Smooth muscle cell (in vitro differentiated cells): ENCODE measurements at regions not wholly inside any gene's neighbourhood (a gene's known extent, or its start where the extent isn't known, plus 50 kb on each side); places are given as distances from the start of the nearest gene placed in this dataset.

Experiments
- DNase-seq: peaks from one replicate; lab custom pipeline; 2025; ENCODE audit not compliant: unreplicated experiment; lab: John Stamatoyannopoulos, UW
- H2AFZ ChIP-seq: fragments of 200-600 bp; sonication (generic); 2 replicates; pipeline ENCODE4 v1.6.0; 2016; ENCODE audit warnings: antibody characterized with exemption, low read depth, mild to moderate bottlenecking
- H3F3A ChIP-seq: fragments of 200-600 bp; sonication (generic); 2 replicates; pipeline ENCODE4 v1.6.0; 2017; ENCODE audit warnings: antibody characterized with exemption, low read depth
- H3K27ac ChIP-seq: fragments of 200-600 bp; sonication (generic); 2 replicates; pipeline ENCODE4 v1.5.1; 2016; ENCODE audit warnings: low read depth, mild to moderate bottlenecking
- H3K27me3 ChIP-seq: fragments of 200-600 bp; sonication (generic); 2 replicates; pipeline ENCODE4 v1.6.1; 2016; ENCODE audit warnings: low read depth, mild to moderate bottlenecking
- H3K36me3 ChIP-seq: fragments of 200-600 bp; sonication (generic); 2 replicates; pipeline ENCODE4 v1.5.1; 2016; ENCODE audit warnings: low read depth
- H3K4me1 ChIP-seq: fragments of 200-600 bp; sonication (generic); 2 replicates; pipeline ENCODE4 v1.5.1; 2016; ENCODE audit warnings: low read depth
- H3K4me2 ChIP-seq: fragments of 200-600 bp; sonication (generic); 2 replicates; pipeline ENCODE4 v1.6.0; 2016; ENCODE audit warnings: mild to moderate bottlenecking
- H3K4me3 ChIP-seq: fragments of 200-600 bp; sonication (generic); 2 replicates; pipeline ENCODE4 v1.5.1; 2016; ENCODE audit warnings: mild to moderate bottlenecking
- H3K79me2 ChIP-seq: fragments of 200-600 bp; sonication (generic); 2 replicates; pipeline ENCODE4 v1.6.0; 2016; ENCODE audit warnings: low read depth, mild to moderate bottlenecking
- H3K9ac ChIP-seq: fragments of 200-600 bp; sonication (generic); 2 replicates; pipeline ENCODE4 v1.6.0; 2016; ENCODE audit warnings: low read depth
- H3K9me3 ChIP-seq: fragments of 200-600 bp; sonication (generic); replicated peaks from 2 replicates; pipeline ENCODE4 v1.5.1; 2016; ENCODE audit warnings: low read depth
- H4K20me1 ChIP-seq: fragments of 200-600 bp; sonication (generic); 2 replicates; pipeline ENCODE4 v1.6.0; 2016; ENCODE audit warnings: low read depth
- CTCF ChIP-seq: fragments of 200-600 bp; sonication (generic); IDR thresholded peaks from 2 replicates; pipeline ENCODE4 v1.5.1; 2017; ENCODE audit warnings: borderline replicate concordance, mild to moderate bottlenecking, antibody characterized with exemption; ENCODE audit not compliant: insufficient read depth, poor library complexity, severe bottlenecking
- WGBS: methylation state at CpG from one replicate; pipeline ENCODE4 v1.1.7; 2016; ENCODE audit warnings: low lambda C conversion rate; 5-methylcytosine and 5-hydroxymethylcytosine counted together

GRCh38 chr12:43148691-43149090, 403.3 kb downstream of the ADAMTS20 start:
- H3K36me3 ChIP-seq, result no peaks in the 10 kb centered on the region
- no peak overlapping the region for H3K4me3 ChIP-seq
- WGBS, result 70% methylated on average over 2 of the region's 2 CpGs
- peaks cover 4% of the 10 kb centered on the region for H3F3A ChIP-seq
- H3K9me3 ChIP-seq, result no peaks in the 10 kb centered on the region
- peaks cover 25% of the 10 kb centered on the region for H3K4me1 ChIP-seq
- TF ChIP-seq CTCF, result no peak
- no peak for DNase-seq
- H4K20me1 ChIP-seq, result no peaks in the 10 kb centered on the region
- H3K27me3 ChIP-seq, result no peaks in the 10 kb centered on the region
- H2AFZ ChIP-seq, result no peak overlapping the region
- H3K27ac ChIP-seq, result peak overlapping the region; percentile 82
- H3K4me2 ChIP-seq, result peak overlapping the region; percentile 71
- H3K79me2 ChIP-seq, result peaks cover 10% of the 10 kb centered on the region
- no peak overlapping the region for H3K9ac ChIP-seq

GRCh38 chr12:43147878-43148277, 404.1 kb downstream of the ADAMTS20 start:
- Histone ChIP-seq H3K27me3 (no peaks in the 10 kb centered on the region), H3K27ac (peak overlapping the region; percentile 82), H3K4me2 (peak overlapping the region; percentile 71), H3K4me1 (peaks cover 25% of the 10 kb centered on the region), H2AFZ (peak overlapping the region; percentile 26), H3K79me2 (peaks cover 10% of the 10 kb centered on the region), H4K20me1 (no peaks in the 10 kb centered on the region), H3F3A (peaks cover 4% of the 10 kb centered on the region), H3K9ac (no peak overlapping the region), H3K9me3 (no peaks in the 10 kb centered on the region), H3K36me3 (no peaks in the 10 kb centered on the region), H3K4me3 (no peak overlapping the region)
- 25% methylated on average over 1 of the region's 1 CpG for WGBS
- TF ChIP-seq CTCF, result no peak
- DNase-seq, result no peak

- Histone ChIP-seq H3K4me1 (peaks cover 13% of the 10 kb centered on the region), H3K9me3 (no peaks in the 10 kb centered on the region), H2AFZ (peak overlapping the region; percentile 25), H3K79me2 (peaks cover 10% of the 10 kb centered on the region), H3K4me2 (no peak overlapping the region), H3K27ac (no peak overlapping the region), H3K27me3 (no peaks in the 10 kb centered on the region), H3F3A (peaks cover 4% of the 10 kb centered on the region), H3K9ac (no peak overlapping the region), H3K4me3 (no peak overlapping the region), H3K36me3 (no peaks in the 10 kb centered on the region), H4K20me1 (no peaks in the 10 kb centered on the region)
- TF ChIP-seq CTCF, result no peak
- 89% methylated on average over 2 of the region's 2 CpGs for WGBS
- no peak for DNase-seq
These were observed 406.5 kb downstream of the ADAMTS20 start for GRCh38 chr12:43145481-43145880.

- no peaks in the 10 kb centered on the region for H3K9me3 ChIP-seq
- no peak overlapping the region for H3K9ac ChIP-seq
- DNase-seq, result no peak
- no peak for TF ChIP-seq CTCF
- H3K27ac ChIP-seq, result peak overlapping the region; percentile 8
- no peaks in the 10 kb centered on the region for H3K79me2 ChIP-seq
- no peaks in the 10 kb centered on the region for H3K27me3 ChIP-seq
- no peaks in the 10 kb centered on the region for H4K20me1 ChIP-seq
- peak overlapping the region; percentile 45 for H3K4me2 ChIP-seq
- no peak overlapping the region for H2AFZ ChIP-seq
- peaks cover 4% of the 10 kb centered on the region for H3K4me1 ChIP-seq
- no peak overlapping the region for H3K4me3 ChIP-seq
- H3F3A ChIP-seq, result peaks cover 4% of the 10 kb centered on the region
- no peaks in the 10 kb centered on the region for H3K36me3 ChIP-seq
These were observed 408.7 kb downstream of the ADAMTS20 start for GRCh38 chr12:43143278-43143677.
